K562 (cell line): ENCODE measurements at regions not wholly inside any gene's neighbourhood (a gene's known extent, or its start where the extent isn't known, plus 50 kb on each side); places are given as distances from the start of the nearest gene placed in this dataset.

Experiments used
- ATAC-seq: fragments of 200-7000 bp; cut with Tn5 transposase; 3 replicates; pipeline ENCODE4 v1.9.1; 2020; ENCODE audit warnings: moderate library complexity
- BruUV-seq: library from RNA; stranded (reverse); fragments of 400-500 nt; replicated peaks from 2 replicates; lab custom pipeline; 2021; lab: Mats Ljungman, UMichigan
- CTCF ChIA-PET: fragments of 300-600 bp; formaldehyde crosslinking; extraction: SDS; loops from one replicate; lab custom pipeline; 2021; ENCODE audit warnings: low intra/inter-chr PET ratio; lab: Yijun Ruan, JAX
- POLR2A ChIA-PET: fragments of 300-600, 350-650 bp; sonication (Branson Sonifier 250); formaldehyde crosslinking; extraction: SDS; loops from one replicate; lab custom pipeline; 2021; ENCODE audit warnings: antibody characterized with exemption, inconsistent platforms; lab: Yijun Ruan, JAX
- DNase-seq, 4 experiments: peaks; one replicate each; pipeline versions ENCODE4 v3.0.0 to v3.0.0-alpha.2; 2011 to 2018; ENCODE audit warnings: low spot score in 3 of 4, mixed read lengths in 3 of 4; ENCODE audit errors: extremely low read depth in 1 of 4
- FAIRE-seq: peaks from 2 replicates; lab custom pipeline; 2011; peaks lifted over from hg19 to GRCh38; lab: Jason Lieb, UNC
- H2AFZ ChIP-seq: 2 replicates; pipeline ENCODE4 v1.6.0; 2011; ENCODE audit warnings: low read depth, low read length, control low read depth, inconsistent platforms
- H3K27ac ChIP-seq: fragments of 200-600 bp; 3 replicates; pipeline ENCODE4 v1.8.0; 2011; ENCODE audit warnings: low read depth, mild to moderate bottlenecking, control low read depth, inconsistent platforms, low read length, moderate library complexity, mixed read lengths; ENCODE audit errors: extremely low read depth
- H3K27me3 ChIP-seq, 2 experiments: fragments of 300-600 bp in 1 of 2; 2 replicates in 1 of 2; 3 replicates in 1 of 2; pipeline versions ENCODE4 v1.6.0 to v1.8.0; 2011; ENCODE audit warnings: inconsistent platforms in 2 of 2, low read length in 2 of 2, mild to moderate bottlenecking in 1 of 2, mixed read lengths in 1 of 2, moderate library complexity in 1 of 2; ENCODE audit not compliant: control insufficient read depth in 2 of 2, insufficient read depth in 2 of 2
- H3K36me3 ChIP-seq: fragments of 300-600 bp; 3 replicates; pipeline ENCODE4 v1.8.0; 2011; ENCODE audit warnings: mild to moderate bottlenecking, low read length, inconsistent platforms; ENCODE audit not compliant: control insufficient read depth, insufficient read depth
- H3K4me1 ChIP-seq, 2 experiments: fragments of 200-600 bp in 1 of 2; replicated peaks in 1 of 2; 2 replicates in 1 of 2; 3 replicates in 1 of 2; pipeline versions ENCODE4 v1.5.1 to v1.8.0; 2011; ENCODE audit warnings: inconsistent platforms in 2 of 2, low read length in 2 of 2, mild to moderate bottlenecking in 1 of 2, mixed read lengths in 1 of 2, moderate library complexity in 1 of 2; ENCODE audit not compliant: control insufficient read depth in 2 of 2, insufficient read depth in 2 of 2
- H3K4me2 ChIP-seq: 2 replicates; pipeline ENCODE4 v1.6.1; 2011; ENCODE audit warnings: low read length, control low read depth, inconsistent platforms, mixed read lengths; ENCODE audit not compliant: insufficient read depth
- H3K4me3 ChIP-seq: fragments of 200-600 bp; sonication (generic), shearing (Covaris generic); 2 replicates; pipeline ENCODE4 v1.5.1; 2016; ENCODE audit warnings: control low read depth, inconsistent platforms
- H3K79me2 ChIP-seq: fragments of 200-600 bp; 3 replicates; pipeline ENCODE4 v1.8.0; 2011; ENCODE audit warnings: low read length, inconsistent platforms; ENCODE audit not compliant: control insufficient read depth, insufficient read depth
- H3K9ac ChIP-seq, 2 experiments: 2 replicates each; pipeline versions ENCODE4 v1.6.0 to v1.6.1; 2011; ENCODE audit warnings: low read depth in 2 of 2, low read length in 2 of 2, control low read depth in 1 of 2, inconsistent platforms in 1 of 2, mild to moderate bottlenecking in 1 of 2, mixed read lengths in 1 of 2; ENCODE audit not compliant: insufficient read depth in 1 of 2
- H3K9me1 ChIP-seq: one replicate; pipeline ENCODE4 v1.6.0; 2011; ENCODE audit warnings: inconsistent platforms, mild to moderate bottlenecking, low read length, moderate library complexity; ENCODE audit not compliant: control insufficient read depth, insufficient read depth
- H3K9me3 ChIP-seq: replicated peaks from 2 replicates; pipeline ENCODE4 v1.5.1; 2011; ENCODE audit warnings: low read depth, low read length, inconsistent platforms; ENCODE audit not compliant: control insufficient read depth, insufficient read depth
- H4K20me1 ChIP-seq: replicated peaks from 2 replicates; pipeline ENCODE4 v1.6.1; 2011; ENCODE audit warnings: low read length, inconsistent platforms, mixed read lengths; ENCODE audit not compliant: control insufficient read depth, insufficient read depth
- NCOR1 ChIP-seq: fragments of 450-650 bp; IDR thresholded peaks from 2 replicates; pipeline ENCODE4 v1.6.1; 2016; ENCODE audit warnings: mild to moderate bottlenecking, moderate library complexity
- NFRKB ChIP-seq: fragments of 450-650 bp; IDR thresholded peaks from 2 replicates; pipeline ENCODE4 v1.6.1; 2016; ENCODE audit warnings: low read depth
- POLR2B ChIP-seq: fragments of 450-650 bp; IDR thresholded peaks from 2 replicates; pipeline ENCODE4 v1.6.1; 2018; ENCODE audit warnings: low read depth; ENCODE audit not compliant: partially characterized antibody
- SLC30A9 ChIP-seq: fragments of 250-450 bp; sonication (Bioruptor Pico); IDR thresholded peaks from 2 replicates; pipeline ENCODE4 v1.8.0; 2022; ENCODE audit warnings: mild to moderate bottlenecking, moderate library complexity
- SMAD4 ChIP-seq: fragments of 250-450 bp; sonication (Bioruptor Pico); conservative IDR thresholded peaks from 2 replicates; pipeline ENCODE4 v1.8.0; 2021; ENCODE audit warnings: inconsistent platforms, mild to moderate bottlenecking, moderate library complexity
- SRSF9 ChIP-seq: fragments of 200-400 bp; formaldehyde crosslinking; IDR thresholded peaks from 2 replicates; pipeline ENCODE4 v1.6.1; 2017; ENCODE audit warnings: low read depth, low read length, borderline replicate concordance
- ZNF239 ChIP-seq: fragments of 250-450 bp; sonication (Bioruptor Pico); IDR thresholded peaks from 2 replicates; pipeline ENCODE4 v1.4.0; 2020; ENCODE audit warnings: mild to moderate bottlenecking
- ZNF395 ChIP-seq: fragments of 200-800 bp; sonication (Bioruptor generic); IDR thresholded peaks from 2 replicates; pipeline ENCODE4 v1.6.1; 2017; ENCODE audit warnings: missing genetic modification characterization, missing compliant biosample characterization
- ZNF449 ChIP-seq: fragments of 250-450 bp; sonication (Bioruptor Pico); IDR thresholded peaks from 2 replicates; pipeline ENCODE4 v1.8.0; 2022; ENCODE audit warnings: moderate library complexity, mild to moderate bottlenecking, inconsistent platforms
- WGBS: fragments of 100-300 bp; shearing (Covaris generic); methylation state at CpG from one replicate; pipeline ENCODE4 v1.1.6; 2016; ENCODE audit warnings: low coverage, mixed read lengths; ENCODE audit not compliant: insufficient coverage; ENCODE audit errors: missing lambda C conversion rate; 5-methylcytosine and 5-hydroxymethylcytosine counted together
- in situ Hi-C: fragments of 300-500 bp; cut with MboI; formaldehyde crosslinking; loops from 4 replicates; pipeline ENCODE4 v1.15.0; 2018; ENCODE audit warnings: inconsistent platforms, mixed read lengths
- intact Hi-C: fragments of 100-400 bp; cut with micrococcal nuclease; formaldehyde crosslinking; loops from 2 replicates; pipeline ENCODE4 v1.14.2; 2022
- TF ChIP-seq, protein P1 (sequence below): fragments of 450-650 bp; formaldehyde crosslinking; IDR thresholded peaks from 2 replicates; pipeline ENCODE4 v1.4.0; 2020; ENCODE audit warnings: mild to moderate bottlenecking, mixed read lengths

GRCh38 chr16:66176731-66177130, 189.8 kb upstream of the CDH5 start:
- 0% methylated on average over 2 of the region's 2 CpGs for WGBS
- Histone ChIP-seq H4K20me1 (no peaks in the 10 kb centered on the region), H3K4me1 (no peaks in the 10 kb centered on the region), H3K4me3 (no peak overlapping the region), H3K36me3 (no peaks in the 10 kb centered on the region), H3K27me3 (no peaks in the 10 kb centered on the region; a peak in 1 of 5 replicates), H3K4me2 (no peak overlapping the region), H3K79me2 (no peaks in the 10 kb centered on the region), H3K27ac (no peak overlapping the region), H3K9me1 (no peaks in the 10 kb centered on the region), H3K9ac (no peak overlapping the region), H3K9me3 (no peaks in the 10 kb centered on the region), H2AFZ (no peak overlapping the region)
- no TSS peak for BruUV-seq
- ATAC-seq (no peak), FAIRE-seq (no peak), DNase-seq (no peak)
- no peak for TF ChIP-seq SMAD4 (CRISPR knock-in tag)
- TF ChIP-seq SRSF9 = no peak
- no peak for TF ChIP-seq NFRKB
- TF ChIP-seq ZNF239 (CRISPR knock-in tag) = no peak
- TF ChIP-seq SLC30A9 (CRISPR knock-in tag) = no peak
- TF ChIP-seq NCOR1 = no peak
- POLR2A ChIA-PET = interaction anchor here (0.6 kb wide), 1 partner anchor 79 kb away, joined by 3 read pairs; no protein-coding TSS in a partner anchor
- CTCF ChIA-PET = no interaction called here
- in situ Hi-C loops (no loop called here), intact Hi-C loops (no loop called here)

DNA sequence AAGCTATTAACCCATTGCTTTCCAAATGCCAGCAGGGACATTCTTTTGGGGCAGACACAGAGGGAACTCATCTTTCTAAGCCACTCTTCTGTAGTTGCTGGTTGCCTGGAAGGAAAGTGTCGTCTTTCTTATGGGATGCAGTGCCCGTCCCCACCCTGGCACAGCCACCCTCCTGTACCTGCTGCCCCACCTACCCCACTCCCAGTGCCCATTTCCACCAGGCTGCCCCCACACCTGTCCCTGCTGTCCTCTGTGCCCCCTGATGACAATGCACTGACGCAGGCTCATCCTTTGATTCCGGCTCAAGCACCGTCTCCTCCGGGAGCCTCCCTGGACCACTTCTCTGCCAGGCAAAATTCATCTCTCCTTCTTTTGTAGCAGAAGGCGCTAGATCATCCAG, 190.4 kb upstream of the CDH5 start:
- WGBS = 0% methylated on average over 7 of the region's 7 CpGs
- intact Hi-C loops = no loop called here
- no peak overlapping the region for H3K4me2 ChIP-seq
- TF ChIP-seq, protein P1, sequence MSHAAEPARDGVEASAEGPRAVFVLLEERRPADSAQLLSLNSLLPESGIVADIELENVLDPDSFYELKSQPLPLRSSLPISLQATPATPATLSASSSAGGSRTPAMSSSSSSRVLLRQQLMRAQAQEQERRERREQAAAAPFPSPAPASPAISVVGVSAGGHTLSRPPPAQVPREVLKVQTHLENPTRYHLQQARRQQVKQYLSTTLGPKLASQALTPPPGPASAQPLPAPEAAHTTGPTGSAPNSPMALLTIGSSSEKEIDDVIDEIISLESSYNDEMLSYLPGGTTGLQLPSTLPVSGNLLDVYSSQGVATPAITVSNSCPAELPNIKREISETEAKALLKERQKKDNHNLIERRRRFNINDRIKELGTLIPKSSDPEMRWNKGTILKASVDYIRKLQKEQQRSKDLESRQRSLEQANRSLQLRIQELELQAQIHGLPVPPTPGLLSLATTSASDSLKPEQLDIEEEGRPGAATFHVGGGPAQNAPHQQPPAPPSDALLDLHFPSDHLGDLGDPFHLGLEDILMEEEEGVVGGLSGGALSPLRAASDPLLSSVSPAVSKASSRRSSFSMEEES (CRISPR knock-in tag) = no peak
- TF ChIP-seq ZNF395 (CRISPR knock-in tag) (no peak), ZNF449 (CRISPR knock-in tag) (no peak), POLR2B (no peak)

More for the DNA sequence above, 190.4 kb upstream of the CDH5 start:
- Histone ChIP-seq H3K27ac (no peak overlapping the region), H3K36me3 (no peaks in the 10 kb centered on the region), H3K9me1 (no peaks in the 10 kb centered on the region), H3K27me3 (no peaks in the 10 kb centered on the region; a peak in 1 of 5 replicates), H3K9ac (no peak overlapping the region), H3K9me3 (no peaks in the 10 kb centered on the region), H2AFZ (no peak overlapping the region), H3K79me2 (no peaks in the 10 kb centered on the region), H4K20me1 (no peaks in the 10 kb centered on the region), H3K4me1 (no peaks in the 10 kb centered on the region), H3K4me3 (no peak overlapping the region)
- no peak for ATAC-seq
- CTCF ChIA-PET = no interaction called here
- no peak for FAIRE-seq
- DNase-seq = no peak
- POLR2A ChIA-PET = no interaction called here
- in situ Hi-C loops = no loop called here
- BruUV-seq = no TSS peak
